Testis (tissue), 2 donors: ENCODE measurements at regions not wholly inside any gene's neighbourhood (a gene's known extent, or its start where the extent isn't known, plus 50 kb on each side); places are given as distances from the start of the nearest gene placed in this dataset.

Source experiments
- DNase-seq: peaks from one replicate; pipeline ENCODE4 v3.0.0-alpha.2; 2019
- H3K27ac ChIP-seq, 2 donors: fragments of 200-600 bp; sonication (generic); one replicate each; pipeline ENCODE4 v1.5.1; 2019
- H3K27me3 ChIP-seq: fragments of 200-600 bp; sonication (generic); one replicate; pipeline ENCODE4 v1.5.1; 2019
- H3K36me3 ChIP-seq: fragments of 200-600 bp; sonication (generic); one replicate; pipeline ENCODE4 v1.5.1; 2017; ENCODE audit warnings: low read depth; ENCODE audit errors: missing control alignments
- H3K4me1 ChIP-seq: fragments of 200-600 bp; sonication (generic); one replicate; pipeline ENCODE4 v1.5.1; 2019
- H3K4me3 ChIP-seq, 2 donors: fragments of 200-600 bp; sonication (generic); one replicate each; pipeline ENCODE4 v1.5.1; 2017 to 2019
- H3K9me3 ChIP-seq: fragments of 200-600 bp; sonication (generic); one replicate; pipeline ENCODE4 v1.5.1; 2017
- CTCF ChIP-seq, 3 experiments: fragments of 450-650 bp in 2 of 3; fragments of 200-600 bp in 1 of 3; sonication (generic) in 1 of 3; IDR thresholded peaks; one replicate each; pipeline ENCODE4 v1.5.1; 2016 to 2019; ENCODE audit warnings: antibody characterized with exemption in 3 of 3, mild to moderate bottlenecking in 2 of 3, moderate library complexity in 1 of 3
- POLR2A ChIP-seq: fragments of 450-650 bp; IDR thresholded peaks from one replicate; pipeline ENCODE4 v1.6.1; 2017; ENCODE audit warnings: antibody characterized with exemption, mild to moderate bottlenecking, moderate library complexity
- WGBS, 2 donors: methylation state at CpG; one replicate each; pipeline ENCODE4 v1.1.5; 2018; 5-methylcytosine and 5-hydroxymethylcytosine counted together
- intact Hi-C: fragments of 100-400 bp; cut with DNase I; formaldehyde crosslinking; loops from one replicate; pipeline ENCODE4 v1.15.1; 2023; ENCODE audit warnings: low total_unique reads

- 59 to 71% methylated on average over 9 of the region's 9 CpGs for WGBS, 2 donors
- Histone ChIP-seq H3K27me3 (no peaks in the 10 kb centered on the region), H3K36me3 (no peaks in the 10 kb centered on the region), H3K27ac (no peak overlapping the region), H3K4me1 (no peaks in the 10 kb centered on the region), H3K9me3 (no peaks in the 10 kb centered on the region), H3K4me3 (no peak overlapping the region)
- intact Hi-C loops: no loop called here
- TF ChIP-seq POLR2A: no peak
- no peak for TF ChIP-seq CTCF (IDR thresholded peaks at IDR 0.05)
- DNase-seq: no peak
Observed at GRCh38 chr2:104321116-104321795, 532.7 kb upstream of the POU3F3 start.

GRCh38 chr2:104321796-104322349, 532.0 kb upstream of the POU3F3 start:
- DNase-seq: peak; percentile 28
- H3K4me1 ChIP-seq: no peaks in the 10 kb centered on the region
- no peaks in the 10 kb centered on the region for H3K27me3 ChIP-seq
- WGBS, 2 donors: 25 to 32% methylated on average over 8 of the region's 8 CpGs
- no peaks in the 10 kb centered on the region for H3K9me3 ChIP-seq
- TF ChIP-seq POLR2A: no peak
- no peak for TF ChIP-seq CTCF (IDR thresholded peaks at IDR 0.05)
- no peaks in the 10 kb centered on the region for H3K36me3 ChIP-seq
- no peak overlapping the region for H3K27ac ChIP-seq
- no peak overlapping the region for H3K4me3 ChIP-seq
- intact Hi-C loops: no loop called here

GRCh38 chr2:104332731-104333130, 521.2 kb upstream of the POU3F3 start:
- no peaks in the 10 kb centered on the region for H3K36me3 ChIP-seq
- TF ChIP-seq CTCF (IDR thresholded peaks at IDR 0.05) (no peak), POLR2A (no peak)
- no peaks in the 10 kb centered on the region for H3K27me3 ChIP-seq
- H3K27ac ChIP-seq: no peak overlapping the region
- H3K4me3 ChIP-seq: no peak overlapping the region
- no peaks in the 10 kb centered on the region for H3K9me3 ChIP-seq
- DNase-seq: no peak
- WGBS, 2 donors: 54 to 70% methylated on average over 3 of the region's 3 CpGs
- H3K4me1 ChIP-seq: no peaks in the 10 kb centered on the region
- intact Hi-C loops: no loop called here

GRCh38 chr2:104337869-104338268, 516.0 kb upstream of the POU3F3 start:
- Histone ChIP-seq H3K36me3 (no peaks in the 10 kb centered on the region), H3K27ac (no peak overlapping the region), H3K27me3 (no peaks in the 10 kb centered on the region), H3K4me3 (no peak overlapping the region), H3K9me3 (no peaks in the 10 kb centered on the region), H3K4me1 (no peaks in the 10 kb centered on the region)
- intact Hi-C loops: no loop called here
- 50 to 82% methylated on average over 1 to 2 of the region's 2 CpGs for WGBS, 2 donors
- no peak for DNase-seq
- TF ChIP-seq POLR2A (no peak), CTCF (IDR thresholded peaks at IDR 0.05) (no peak)

- Histone ChIP-seq H3K4me3 (no peak overlapping the region), H3K27me3 (no peaks in the 10 kb centered on the region), H3K27ac (no peak overlapping the region), H3K4me1 (no peaks in the 10 kb centered on the region), H3K36me3 (no peaks in the 10 kb centered on the region), H3K9me3 (no peaks in the 10 kb centered on the region)
- WGBS, 2 donors: 91 to 93% methylated on average over 4 of the region's 4 CpGs
- TF ChIP-seq CTCF (IDR thresholded peaks at IDR 0.05): no peak
- no peak for TF ChIP-seq POLR2A
- intact Hi-C loops: no loop called here
- no peak for DNase-seq
Observed at GRCh38 chr2:104340162-104340561, 513.8 kb upstream of the POU3F3 start.
